Prostate gland (tissue), 2 donors: ENCODE measurements at regions not wholly inside any gene's neighbourhood (a gene's known extent, or its start where the extent isn't known, plus 50 kb on each side); places are given as distances from the start of the nearest gene placed in this dataset.

Experiments
- CTCF ChIP-seq, 4 experiments: fragments of 200-600 bp in 2 of 4; fragments of 450-650 bp in 2 of 4; sonication (generic) in 2 of 4; IDR thresholded peaks; 1 replicate in 3 of 4; 2 replicates in 1 of 4; pipeline ENCODE4 v1.5.1; 2016 to 2019; ENCODE audit warnings: antibody characterized with exemption in 4 of 4, mild to moderate bottlenecking in 2 of 4, moderate library complexity in 2 of 4
- POLR2A ChIP-seq: fragments of 450-650 bp; IDR thresholded peaks from one replicate; pipeline ENCODE4 v1.6.1; 2016; ENCODE audit warnings: antibody characterized with exemption, mild to moderate bottlenecking

- TF ChIP-seq CTCF (IDR thresholded peaks at IDR 0.05) (no peak), POLR2A (no peak)
Observed at GRCh38 chr5:20109326-20109725, 121.3 kb upstream of the CDH18 start.
